H1 (cell line): ENCODE measurements at regions not wholly inside any gene's neighbourhood (a gene's known extent, or its start where the extent isn't known, plus 50 kb on each side); places are given as distances from the start of the nearest gene placed in this dataset.

ENCODE experiments used
- CBX8 ChIP-seq: fragments of 300-800, 300-1000 bp; sonication (generic); IDR thresholded peaks from 2 replicates; pipeline ENCODE4 v1.7.1; 2016; ENCODE audit warnings: low read depth, low read length, borderline replicate concordance
- CEBPB ChIP-seq: IDR thresholded peaks from 2 replicates; pipeline ENCODE4 v1.6.1; 2012; ENCODE audit warnings: low read depth, low read length
- EP300 ChIP-seq, 2 experiments: IDR thresholded peaks; 1 replicate in 1 of 2; 2 replicates in 1 of 2; pipeline ENCODE4 v1.6.1; 2011 to 2012; ENCODE audit warnings: low read depth in 2 of 2, low read length in 2 of 2, mild to moderate bottlenecking in 2 of 2, borderline replicate concordance in 1 of 2, inconsistent platforms in 1 of 2, moderate library complexity in 1 of 2
- EZH2 ChIP-seq: fragments of 200-600 bp; sonication (generic); IDR thresholded peaks from 2 replicates; pipeline ENCODE4 v1.7.1; 2012; ENCODE audit warnings: low read depth, mild to moderate bottlenecking, moderate library complexity, low read length, inconsistent platforms; ENCODE audit not compliant: severe bottlenecking
- FOSL1 ChIP-seq: IDR thresholded peaks from 2 replicates; pipeline ENCODE4 v1.6.1; 2011; ENCODE audit warnings: mild to moderate bottlenecking, low read depth, low read length, moderate library complexity; ENCODE audit not compliant: insufficient read depth
- MAFK ChIP-seq: IDR thresholded peaks from 2 replicates; pipeline ENCODE4 v1.6.1; 2012; ENCODE audit warnings: low read depth, mild to moderate bottlenecking, improper control_type of control experiment, low read length
- PHF8 ChIP-seq: fragments of 200-600 bp; sonication (generic); conservative IDR thresholded peaks from 2 replicates; pipeline ENCODE4 v1.7.1; 2012; ENCODE audit warnings: low read depth, mild to moderate bottlenecking, inconsistent platforms, low read length, moderate library complexity
- RFX5 ChIP-seq: IDR thresholded peaks from 2 replicates; pipeline ENCODE4 v1.6.1; 2011; ENCODE audit warnings: low read depth, low read length, improper control_type of control experiment, borderline replicate concordance
- SIN3A ChIP-seq, 2 experiments: IDR thresholded peaks in 1 of 2; conservative IDR thresholded peaks in 1 of 2; 2 replicates each; pipeline ENCODE4 v1.6.1; 2011 to 2012; ENCODE audit warnings: low read length in 2 of 2, improper control_type of control experiment in 1 of 2, low read depth in 1 of 2, mild to moderate bottlenecking in 1 of 2
- SP1 ChIP-seq: IDR thresholded peaks from 2 replicates; pipeline ENCODE4 v1.6.1; 2011; ENCODE audit warnings: low read depth, low read length
- TAF1 ChIP-seq: IDR thresholded peaks from 2 replicates; pipeline ENCODE4 v1.6.1; 2011; ENCODE audit warnings: mild to moderate bottlenecking, low read depth, low read length
- TAF7 ChIP-seq: optimal IDR thresholded peaks from 2 replicates; pipeline ENCODE3; 2011; ENCODE audit warnings: low read depth, mild to moderate bottlenecking, inconsistent platforms, low read length, moderate library complexity, borderline replicate concordance
- TF ChIP-seq, protein P1 (sequence below), 3 experiments: IDR thresholded peaks; 1 replicate in 2 of 3; 2 replicates in 1 of 3; pipeline versions ENCODE4 v1.5.1 to v1.6.1; 2011; ENCODE audit warnings: low read length in 3 of 3, mild to moderate bottlenecking in 3 of 3, inconsistent platforms in 2 of 3, low read depth in 1 of 3, moderate library complexity in 1 of 3; ENCODE audit not compliant: insufficient read depth in 1 of 3; ENCODE audit errors: control extremely low read depth in 1 of 3

DNA sequence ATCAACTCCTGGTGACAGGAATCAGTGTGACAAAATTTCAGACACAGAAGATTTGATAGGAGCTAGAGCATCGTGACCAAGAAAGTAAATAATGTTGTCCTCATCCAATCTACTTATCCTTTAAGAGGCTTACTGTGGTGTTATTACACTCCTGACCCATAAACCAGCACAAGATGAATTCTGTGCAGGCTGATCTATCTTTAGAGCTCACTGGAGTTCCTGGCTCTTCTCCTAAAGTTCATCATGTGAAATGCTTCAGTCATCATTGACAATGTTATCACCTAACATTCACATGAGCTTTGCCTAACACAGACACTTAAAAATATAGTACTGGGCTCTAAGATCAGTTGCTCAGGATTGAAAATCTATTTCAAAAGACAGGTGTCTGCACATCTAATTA, 271.0 kb upstream of the HSF2 start:
- TF ChIP-seq SIN3A (conservative IDR thresholded peaks at IDR 0.05 in 1 of 2, IDR thresholded peaks at IDR 0.05 in 1 of 2; ENCODE audit: low read depth in 1 of 2, low read length in 2 of 2) (no peak), RFX5 (no peak), EZH2 (no peak), CEBPB (no peak), EP300 (IDR thresholded peaks at IDR 0.05; ENCODE audit: borderline replicate concordance in 1 of 2, low read depth in 2 of 2, low read length in 2 of 2) (no peak), FOSL1 (no peak), CBX8 (no peak), TAF1 (no peak), MAFK (no peak), TAF7 (no peak), PHF8 (no peak), SP1 (no peak)
- TF ChIP-seq, protein P1, sequence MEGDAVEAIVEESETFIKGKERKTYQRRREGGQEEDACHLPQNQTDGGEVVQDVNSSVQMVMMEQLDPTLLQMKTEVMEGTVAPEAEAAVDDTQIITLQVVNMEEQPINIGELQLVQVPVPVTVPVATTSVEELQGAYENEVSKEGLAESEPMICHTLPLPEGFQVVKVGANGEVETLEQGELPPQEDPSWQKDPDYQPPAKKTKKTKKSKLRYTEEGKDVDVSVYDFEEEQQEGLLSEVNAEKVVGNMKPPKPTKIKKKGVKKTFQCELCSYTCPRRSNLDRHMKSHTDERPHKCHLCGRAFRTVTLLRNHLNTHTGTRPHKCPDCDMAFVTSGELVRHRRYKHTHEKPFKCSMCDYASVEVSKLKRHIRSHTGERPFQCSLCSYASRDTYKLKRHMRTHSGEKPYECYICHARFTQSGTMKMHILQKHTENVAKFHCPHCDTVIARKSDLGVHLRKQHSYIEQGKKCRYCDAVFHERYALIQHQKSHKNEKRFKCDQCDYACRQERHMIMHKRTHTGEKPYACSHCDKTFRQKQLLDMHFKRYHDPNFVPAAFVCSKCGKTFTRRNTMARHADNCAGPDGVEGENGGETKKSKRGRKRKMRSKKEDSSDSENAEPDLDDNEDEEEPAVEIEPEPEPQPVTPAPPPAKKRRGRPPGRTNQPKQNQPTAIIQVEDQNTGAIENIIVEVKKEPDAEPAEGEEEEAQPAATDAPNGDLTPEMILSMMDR (IDR thresholded peaks at IDR 0.05; ENCODE audit: control extremely low read depth in 1 of 3, insufficient read depth in 1 of 3, low read depth in 1 of 3, low read length in 3 of 3) = no peak
